HepG2 (cell line): ENCODE measurements at regions not wholly inside any gene's neighbourhood (a gene's known extent, or its start where the extent isn't known, plus 50 kb on each side); places are given as distances from the start of the nearest gene placed in this dataset.
"Not testable (repeated sequence)": the region's sequence is repeated elsewhere in the genome, so short reads cannot be mapped to it uniquely, and the experiment has no call there.

Source experiments
- ATAC-seq: fragments of 200-7000 bp; cut with Tn5 transposase; 3 replicates; pipeline ENCODE4 v1.9.1; 2020; ENCODE audit warnings: mild to moderate bottlenecking, moderate library complexity
- BruUV-seq: library from RNA; stranded (reverse); fragments of 400-500 nt; replicated peaks from 2 replicates; lab custom pipeline; 2021; lab: Mats Ljungman, UMichigan
- CTCF ChIA-PET: fragments of 300-600 bp; formaldehyde crosslinking; extraction: SDS; loops from one replicate; lab custom pipeline; 2021; ENCODE audit warnings: low total read pairs, inconsistent platforms, low intra/inter-chr PET ratio; lab: Yijun Ruan, JAX
- POLR2A ChIA-PET: fragments of 350-600 bp; sonication (Branson Sonifier 250); formaldehyde crosslinking; loops from one replicate; lab custom pipeline; 2020; ENCODE audit warnings: antibody characterized with exemption, inconsistent platforms; lab: Yijun Ruan, JAX
- DNase-seq: peaks from one replicate; pipeline ENCODE4 v3.0.0-alpha.2; 2015; ENCODE audit warnings: low spot score
- FAIRE-seq: peaks from 3 replicates; lab custom pipeline; 2011; peaks lifted over from hg19 to GRCh38; lab: Jason Lieb, UNC
- H2AFZ ChIP-seq: one replicate; pipeline ENCODE4 v1.6.1; 2011; ENCODE audit warnings: low read length, inconsistent platforms
- H3K27ac ChIP-seq: fragments of 300-600 bp; 3 replicates; pipeline ENCODE4 v1.8.0; 2011; ENCODE audit warnings: mixed run types, mild to moderate bottlenecking, mixed read lengths, low read length, inconsistent platforms; ENCODE audit not compliant: insufficient read depth; ENCODE audit errors: extremely low read length
- H3K27me3 ChIP-seq, 2 experiments: fragments of 200-600 bp in 1 of 2; 2 replicates in 1 of 2; 3 replicates in 1 of 2; pipeline versions ENCODE4 v1.6.0 to v1.8.0; 2011; ENCODE audit warnings: low read length in 2 of 2, mild to moderate bottlenecking in 2 of 2, moderate library complexity in 2 of 2, inconsistent platforms in 1 of 2; ENCODE audit not compliant: insufficient read depth in 2 of 2, control insufficient read depth in 1 of 2
- H3K36me3 ChIP-seq, 2 experiments: fragments of 200-600 bp in 1 of 2; replicated peaks in 1 of 2; 2 replicates in 1 of 2; 3 replicates in 1 of 2; pipeline versions ENCODE4 v1.5.1 to v1.8.0; 2011; ENCODE audit warnings: low read length in 2 of 2, inconsistent platforms in 1 of 2; ENCODE audit not compliant: insufficient read depth in 2 of 2, control insufficient read depth in 1 of 2
- H3K4me1 ChIP-seq: 2 replicates; pipeline ENCODE4 v1.5.1; 2012; ENCODE audit warnings: low read length, inconsistent platforms; ENCODE audit not compliant: insufficient read depth
- H3K4me2 ChIP-seq: 2 replicates; pipeline ENCODE4 v1.6.0; 2011; ENCODE audit warnings: low read depth, low read length, inconsistent platforms
- H3K4me3 ChIP-seq, 3 experiments: fragments of 200-600 bp in 1 of 3; sonication (generic), shearing (Covaris generic) in 1 of 3; replicated peaks in 1 of 3; 2 replicates each; pipeline ENCODE4 v1.5.1; 2011 to 2016; ENCODE audit warnings: low read length in 3 of 3, inconsistent platforms in 2 of 3, low read depth in 2 of 3, mild to moderate bottlenecking in 2 of 3, control low read depth in 1 of 3, mixed read lengths in 1 of 3; ENCODE audit not compliant: insufficient read depth in 1 of 3
- H3K79me2 ChIP-seq: one replicate; pipeline ENCODE4 v1.6.1; 2011; ENCODE audit warnings: low read length, inconsistent platforms; ENCODE audit not compliant: insufficient read depth
- H3K9ac ChIP-seq: 2 replicates; pipeline ENCODE4 v1.6.0; 2011; ENCODE audit warnings: mild to moderate bottlenecking, low read depth, low read length, inconsistent platforms; ENCODE audit not compliant: insufficient read depth
- H3K9me3 ChIP-seq: 2 replicates; pipeline ENCODE4 v1.5.1; 2012; ENCODE audit warnings: mild to moderate bottlenecking, low read length
- H4K20me1 ChIP-seq: 2 replicates; pipeline ENCODE4 v1.6.0; 2011; ENCODE audit warnings: inconsistent platforms, mild to moderate bottlenecking, low read length, moderate library complexity; ENCODE audit not compliant: insufficient read depth
- RORA ChIP-seq: sonication (generic); formaldehyde crosslinking; IDR thresholded peaks from 2 replicates; pipeline ENCODE4 v1.5.0; 2020; ENCODE audit warnings: mild to moderate bottlenecking, missing genetic modification reagents, moderate library complexity
- ZFP36 ChIP-seq: fragments of 150-350 bp; IDR thresholded peaks from 2 replicates; pipeline ENCODE4 v1.6.1; 2018; ENCODE audit warnings: borderline replicate concordance, low read length, low read depth; ENCODE audit not compliant: partially characterized antibody
- ZNF362 ChIP-seq: sonication (generic); formaldehyde crosslinking; IDR thresholded peaks from 2 replicates; pipeline ENCODE4 v1.4.0; 2020; ENCODE audit warnings: missing genetic modification reagents, mild to moderate bottlenecking, borderline replicate concordance
- WGBS: methylation state at CpG from one replicate; pipeline ENCODE4 v1.1.6; 2017; ENCODE audit warnings: low lambda C conversion rate; 5-methylcytosine and 5-hydroxymethylcytosine counted together
- in situ Hi-C: cut with HindIII; loops from 2 replicates; pipeline ENCODE4 v1.10.0; 2017; ENCODE audit warnings: low pct_unique_long_range_greater_than_20kb; ENCODE audit not compliant: extremely low pct_ligation_motif_present
- intact Hi-C: fragments of 100-400 bp; cut with micrococcal nuclease; formaldehyde crosslinking; loops from one replicate; pipeline ENCODE4 v1.10.0; 2022; ENCODE audit not compliant: unreplicated experiment

- no peak for FAIRE-seq
- Histone ChIP-seq H3K4me3 (no peak overlapping the region), H3K27me3 (no peaks in the 10 kb centered on the region; a peak in 1 of 5 replicates), H3K79me2 (no peaks in the 10 kb centered on the region), H3K9me3 (no peaks in the 10 kb centered on the region), H3K4me1 (no peaks in the 10 kb centered on the region), H3K36me3 (no peaks in the 10 kb centered on the region), H3K27ac (no peak overlapping the region), H4K20me1 (no peaks in the 10 kb centered on the region), H3K4me2 (no peak overlapping the region), H3K9ac (no peak overlapping the region), H2AFZ (no peak overlapping the region)
- DNase-seq, result no peak
- in situ Hi-C loops (no loop called here), intact Hi-C loops (no loop called here)
- no peak for ATAC-seq
- TF ChIP-seq ZFP36 (no peak), RORA (CRISPR knock-in tag) (no peak), ZNF362 (CRISPR knock-in tag) (no peak)
- WGBS, result 3% methylated on average over 3 of the region's 3 CpGs
- CTCF ChIA-PET, result no interaction called here
- BruUV-seq, result no TSS peak
- POLR2A ChIA-PET, result no interaction called here
These were observed 171.3 kb upstream of the NT5E start for GRCh38 chr6:85278466-85279035.

- H3K79me2 ChIP-seq, in situ Hi-C loops, BruUV-seq, H3K4me1 ChIP-seq, ATAC-seq, H3K9ac ChIP-seq, H3K9me3 ChIP-seq, intact Hi-C loops, DNase-seq, H3K27me3 ChIP-seq, CTCF ChIA-PET, H4K20me1 ChIP-seq, H3K4me3 ChIP-seq, H2AFZ ChIP-seq, FAIRE-seq, H3K36me3 ChIP-seq, POLR2A ChIA-PET, H3K4me2 ChIP-seq, H3K27ac ChIP-seq: not testable (repeated sequence)
- WGBS, result 3% methylated on average over 1 of the region's 1 CpG
These were observed 173.9 kb upstream of the NT5E start for GRCh38 chr6:85276026-85276425.
